HEK293 (cell line): ENCODE measurements at regions not wholly inside any gene's neighbourhood (a gene's known extent, or its start where the extent isn't known, plus 50 kb on each side); places are given as distances from the start of the nearest gene placed in this dataset.

Source experiments
- CTCF ChIA-PET: fragments of 350-600 bp; formaldehyde crosslinking; extraction: SDS; loops from one replicate; lab custom pipeline; 2021; ENCODE audit warnings: antibody characterized with exemption; lab: Yijun Ruan, JAX
- POLR2A ChIA-PET: fragments of 300-600 bp; formaldehyde crosslinking; extraction: SDS; loops from one replicate; lab custom pipeline; 2020; ENCODE audit warnings: antibody characterized with exemption, inconsistent platforms; lab: Yijun Ruan, JAX
- H3K27ac ChIP-seq: fragments of 200-500 bp; sonication (Bioruptor generic); 2 replicates; pipeline ENCODE4 v1.5.1; 2014; ENCODE audit warnings: low read depth, low read length, control low read depth, inconsistent platforms; ENCODE audit errors: extremely low read depth
- H3K36me3 ChIP-seq, 2 experiments: fragments of 200-500 bp in 1 of 2; sonication (Bioruptor generic) in 1 of 2; 1 replicate in 1 of 2; 2 replicates in 1 of 2; pipeline ENCODE4 v1.5.1; 2014 to 2017; ENCODE audit warnings: inconsistent platforms in 2 of 2, low read length in 2 of 2; ENCODE audit not compliant: control insufficient read depth in 2 of 2, insufficient read depth in 1 of 2
- H3K4me1 ChIP-seq: fragments of 200-500 bp; sonication (Bioruptor generic); 2 replicates; pipeline ENCODE4 v1.5.1; 2014; ENCODE audit warnings: mild to moderate bottlenecking, low read length, inconsistent platforms; ENCODE audit not compliant: control insufficient read depth, insufficient read depth
- H3K4me3 ChIP-seq: 2 replicates; pipeline ENCODE4 v1.5.1; 2011; ENCODE audit warnings: low read depth, mild to moderate bottlenecking, control low read depth, low read length, moderate library complexity
- H3K9me3 ChIP-seq: fragments of 200-500 bp; sonication (Bioruptor generic); 2 replicates; pipeline ENCODE4 v1.5.1; 2014; ENCODE audit warnings: low read depth, low read length, inconsistent platforms; ENCODE audit not compliant: control insufficient read depth, insufficient read depth
- BCL11B ChIP-seq: fragments of 450-650 bp; formaldehyde crosslinking; IDR thresholded peaks from 2 replicates; pipeline ENCODE4 v1.5.1; 2016; ENCODE audit warnings: low read depth, missing biosample characterization, missing genetic modification characterization
- ELK4 ChIP-seq: IDR thresholded peaks from 2 replicates; pipeline ENCODE4 v1.6.1; 2011; ENCODE audit warnings: mild to moderate bottlenecking, low read depth, low read length, borderline replicate concordance
- KLF7 ChIP-seq: fragments of 450-650 bp; formaldehyde crosslinking; IDR thresholded peaks from 2 replicates; pipeline ENCODE4 v1.5.1; 2016; ENCODE audit warnings: missing biosample characterization, missing genetic modification characterization, borderline replicate concordance
- KLF8 ChIP-seq: fragments of 450-650 bp; formaldehyde crosslinking; IDR thresholded peaks from 2 replicates; pipeline ENCODE4 v1.5.1; 2016; ENCODE audit warnings: missing biosample characterization, missing genetic modification characterization
- MZF1 ChIP-seq: fragments of 450-650 bp; formaldehyde crosslinking; IDR thresholded peaks from 2 replicates; pipeline ENCODE4 v1.5.1; 2017; ENCODE audit warnings: missing biosample characterization, missing genetic modification characterization, borderline replicate concordance
- REPIN1 ChIP-seq: fragments of 450-650 bp; formaldehyde crosslinking; IDR thresholded peaks from 2 replicates; pipeline ENCODE4 v1.5.1; 2017; ENCODE audit warnings: missing biosample characterization, missing genetic modification characterization, low read depth
- YY2 ChIP-seq: fragments of 450-650 bp; formaldehyde crosslinking; IDR thresholded peaks from 2 replicates; pipeline ENCODE4 v1.5.1; 2016; ENCODE audit warnings: missing biosample characterization, missing genetic modification characterization
- ZBTB6 ChIP-seq: fragments of 450-650 bp; formaldehyde crosslinking; IDR thresholded peaks from 2 replicates; pipeline ENCODE4 v1.5.1; 2017; ENCODE audit warnings: missing biosample characterization, missing genetic modification characterization
- ZNF132 ChIP-seq: fragments of 450-650 bp; formaldehyde crosslinking; IDR thresholded peaks from 2 replicates; pipeline ENCODE4 v1.5.1; 2017; ENCODE audit warnings: missing biosample characterization, missing genetic modification characterization, borderline replicate concordance
- ZNF18 ChIP-seq: fragments of 450-650 bp; formaldehyde crosslinking; IDR thresholded peaks from 2 replicates; pipeline ENCODE4 v1.5.1; 2016; ENCODE audit warnings: missing biosample characterization, missing genetic modification characterization
- ZNF350 ChIP-seq: fragments of 450-650 bp; formaldehyde crosslinking; IDR thresholded peaks from 2 replicates; pipeline ENCODE4 v1.5.0; 2017; ENCODE audit warnings: missing biosample characterization, mild to moderate bottlenecking, missing genetic modification characterization
- ZNF37A ChIP-seq: fragments of 450-650 bp; IDR thresholded peaks from 2 replicates; pipeline ENCODE4 v1.5.1; 2018; ENCODE audit warnings: missing biosample characterization, missing genetic modification characterization
- ZNF398 ChIP-seq: fragments of 450-650 bp; formaldehyde crosslinking; IDR thresholded peaks from 2 replicates; pipeline ENCODE4 v1.5.1; 2017; ENCODE audit warnings: missing biosample characterization, missing genetic modification characterization
- ZNF473 ChIP-seq: fragments of 450-650 bp; formaldehyde crosslinking; IDR thresholded peaks from 2 replicates; pipeline ENCODE4 v1.5.1; 2017; ENCODE audit warnings: missing biosample characterization, missing genetic modification characterization
- ZNF514 ChIP-seq: fragments of 450-650 bp; formaldehyde crosslinking; IDR thresholded peaks from 2 replicates; pipeline ENCODE4 v1.5.1; 2016; ENCODE audit warnings: missing biosample characterization, missing genetic modification characterization
- ZNF548 ChIP-seq: fragments of 450-650 bp; formaldehyde crosslinking; IDR thresholded peaks from 2 replicates; pipeline ENCODE4 v1.5.1; 2016; ENCODE audit warnings: missing biosample characterization, missing genetic modification characterization
- ZNF639 ChIP-seq: fragments of 450-650 bp; formaldehyde crosslinking; IDR thresholded peaks from 2 replicates; pipeline ENCODE4 v1.5.1; 2016; ENCODE audit warnings: missing biosample characterization, missing genetic modification characterization
- ZNF707 ChIP-seq: fragments of 450-650 bp; formaldehyde crosslinking; IDR thresholded peaks from 2 replicates; pipeline ENCODE4 v1.5.1; 2016; ENCODE audit warnings: missing biosample characterization, missing genetic modification characterization
- ZSCAN16 ChIP-seq: fragments of 450-650 bp; formaldehyde crosslinking; IDR thresholded peaks from 2 replicates; pipeline ENCODE4 v1.5.1; 2016; ENCODE audit warnings: missing biosample characterization, missing genetic modification characterization
- ZSCAN5A ChIP-seq: fragments of 450-650 bp; formaldehyde crosslinking; IDR thresholded peaks from 2 replicates; pipeline ENCODE4 v1.5.1; 2016; ENCODE audit warnings: missing biosample characterization, missing genetic modification characterization

GRCh38 chr18:38241736-38242135 is 676.1 kb upstream of the CELF4 start:
- H3K9me3 ChIP-seq, result no peaks in the 10 kb centered on the region
- H3K27ac ChIP-seq, result no peak overlapping the region
- no peak overlapping the region for H3K4me3 ChIP-seq
- CTCF ChIA-PET, result interaction anchor here (0.7 to 1.6 kb wide), 2 partner anchors 13 to 175 kb away, joined by 3 read pairs; no protein-coding TSS in a partner anchor
- TF ChIP-seq ZBTB6 (no peak), ZNF398 (no peak), ZNF350 (no peak), ZNF514 (tag by site-specific recombination) (no peak), ZNF18 (no peak), ZNF548 (tag by site-specific recombination) (no peak), KLF7 (no peak), YY2 (tag by site-specific recombination) (no peak), KLF8 (tag by site-specific recombination) (no peak), ZNF473 (tag by site-specific recombination) (no peak), ZNF707 (tag by site-specific recombination) (no peak), ZSCAN16 (tag by site-specific recombination) (no peak), MZF1 (tag by site-specific recombination) (no peak), ZNF132 (tag by site-specific recombination) (no peak), BCL11B (no peak), ZNF639 (tag by site-specific recombination) (no peak), ZSCAN5A (tag by site-specific recombination) (no peak), REPIN1 (tag by site-specific recombination) (no peak)
- no peaks in the 10 kb centered on the region for H3K4me1 ChIP-seq
- POLR2A ChIA-PET, result no interaction called here
- no peaks in the 10 kb centered on the region for H3K36me3 ChIP-seq

GRCh38 chr18:38241216-38241615 is 675.6 kb upstream of the CELF4 start:
- Histone ChIP-seq H3K9me3 (no peaks in the 10 kb centered on the region), H3K4me3 (no peak overlapping the region)
- CTCF ChIA-PET, result interaction anchor here (1.6 kb wide), 1 partner anchor 13 kb away, joined by 3 read pairs; no protein-coding TSS in a partner anchor
- TF ChIP-seq BCL11B, result no peak
- no peak for TF ChIP-seq ELK4
- no peak for TF ChIP-seq ZNF37A (tag by site-specific recombination)
- TF ChIP-seq, all 188 proteins: peak for 0
- no peak overlapping the region for H3K27ac ChIP-seq
- POLR2A ChIA-PET, result no interaction called here
- H3K36me3 ChIP-seq, result no peaks in the 10 kb centered on the region
- H3K4me1 ChIP-seq, result no peaks in the 10 kb centered on the region
